Neural crest cell (in vitro differentiated cells): ENCODE measurements at regions not wholly inside any gene's neighbourhood (a gene's known extent, or its start where the extent isn't known, plus 50 kb on each side); places are given as distances from the start of the nearest gene placed in this dataset.

Source experiments
- DNase-seq: peaks from one replicate; pipeline ENCODE4 v3.0.0; 2021; ENCODE audit warnings: low read depth, mixed read lengths, low spot score
- H3K27ac Mint-ChIP-seq: one replicate; pipeline ENCODE4 v1.8.0; 2021; ENCODE audit warnings: mild to moderate bottlenecking, mixed read lengths; ENCODE audit not compliant: unreplicated experiment
- H3K27me3 Mint-ChIP-seq: 2 replicates; pipeline ENCODE4 v1.8.0; 2021; ENCODE audit warnings: low read depth, mild to moderate bottlenecking, mixed read lengths
- H3K36me3 Mint-ChIP-seq: 2 replicates; pipeline ENCODE4 v1.8.0; 2021; ENCODE audit warnings: low read depth, mild to moderate bottlenecking, mixed read lengths
- H3K4me1 Mint-ChIP-seq: 2 replicates; pipeline ENCODE4 v1.8.0; 2021; ENCODE audit warnings: mixed read lengths
- H3K4me3 Mint-ChIP-seq: one replicate; pipeline ENCODE4 v1.8.0; 2021; ENCODE audit warnings: mild to moderate bottlenecking, mixed read lengths
- H3K9me3 Mint-ChIP-seq: 2 replicates; pipeline ENCODE4 v1.8.0; 2021; ENCODE audit warnings: mixed read lengths
- CTCF ChIP-seq: fragments of 200-600 bp; sonication (generic); conservative IDR thresholded peaks from 2 replicates; pipeline ENCODE4 v1.5.0; 2021; ENCODE audit warnings: antibody characterized with exemption, mild to moderate bottlenecking

GRCh38 chr5:23396346-23396745 lies 111.1 kb upstream of the PRDM9 start:
- H3K4me1 Mint-ChIP-seq, result no peaks in the 10 kb centered on the region
- H3K27ac Mint-ChIP-seq, result no peak overlapping the region

GRCh38 chr5:23389291-23390101 lies 117.9 kb upstream of the PRDM9 start:
- Mint-ChIP-seq H3K27ac (no peak overlapping the region), H3K4me3 (no peak overlapping the region), H3K4me1 (no peaks in the 10 kb centered on the region), H3K9me3 (peaks cover 7% of the 10 kb centered on the region), H3K27me3 (no peaks in the 10 kb centered on the region), H3K36me3 (no peaks in the 10 kb centered on the region)
- DNase-seq, result no peak
- TF ChIP-seq CTCF, result no peak

More at GRCh38 chr5:23396346-23396745, 111.1 kb upstream of the PRDM9 start:
- no peak overlapping the region for H3K4me3 Mint-ChIP-seq
- H3K9me3 Mint-ChIP-seq, result peaks cover 5% of the 10 kb centered on the region
- no peak for TF ChIP-seq CTCF
- no peaks in the 10 kb centered on the region for H3K27me3 Mint-ChIP-seq
- no peak for DNase-seq
- H3K36me3 Mint-ChIP-seq, result peaks cover 4% of the 10 kb centered on the region

- Mint-ChIP-seq H3K9me3 (peaks cover 18% of the 10 kb centered on the region), H3K27ac (no peak overlapping the region), H3K27me3 (no peaks in the 10 kb centered on the region), H3K4me3 (no peak overlapping the region), H3K4me1 (peaks cover 8% of the 10 kb centered on the region), H3K36me3 (peaks cover 4% of the 10 kb centered on the region)
- no peak for DNase-seq
- no peak for TF ChIP-seq CTCF
Measured at GRCh38 chr5:23385036-23385435, 122.4 kb upstream of the PRDM9 start.

GRCh38 chr5:23372177-23372576 lies 135.2 kb upstream of the PRDM9 start:
- DNase-seq, result no peak
- Mint-ChIP-seq H3K27me3 (no peaks in the 10 kb centered on the region), H3K27ac (no peak overlapping the region), H3K36me3 (no peaks in the 10 kb centered on the region), H3K4me1 (no peaks in the 10 kb centered on the region), H3K4me3 (no peak overlapping the region), H3K9me3 (peaks cover 3% of the 10 kb centered on the region)
- no peak for TF ChIP-seq CTCF

GRCh38 chr5:23368393-23368792 lies 139.0 kb upstream of the PRDM9 start:
- Mint-ChIP-seq H3K27ac (no peak overlapping the region), H3K4me3 (no peak overlapping the region), H3K27me3 (no peaks in the 10 kb centered on the region), H3K36me3 (no peaks in the 10 kb centered on the region), H3K9me3 (no peaks in the 10 kb centered on the region), H3K4me1 (no peaks in the 10 kb centered on the region)
- DNase-seq, result no peak
- no peak for TF ChIP-seq CTCF
